SK-N-SH (cell line): ENCODE measurements at regions not wholly inside any gene's neighbourhood (a gene's known extent, or its start where the extent isn't known, plus 50 kb on each side); places are given as distances from the start of the nearest gene placed in this dataset.
"Not testable (repeated sequence)": the region's sequence is repeated elsewhere in the genome, so short reads cannot be mapped to it uniquely, and the experiment has no call there.

Source experiments
- CTCF ChIP-seq: fragments of 200-600 bp; sonication (generic); IDR thresholded peaks from 2 replicates; pipeline ENCODE4 v1.6.1; 2017; ENCODE audit warnings: antibody characterized with exemption, mild to moderate bottlenecking, moderate library complexity
- EP300 ChIP-seq, 2 experiments: IDR thresholded peaks; 2 replicates each; pipeline versions ENCODE4 v1.4.0 to v1.6.1; 2012; ENCODE audit warnings: borderline replicate concordance in 1 of 2, low read depth in 1 of 2, low read length in 1 of 2
- FOSL2 ChIP-seq: IDR thresholded peaks from 2 replicates; pipeline ENCODE4 v1.4.0; 2012; ENCODE audit warnings: low read depth, mild to moderate bottlenecking, moderate library complexity, borderline replicate concordance
- JUND ChIP-seq: IDR thresholded peaks from 2 replicates; pipeline ENCODE4 v1.4.0; 2012
- MAX ChIP-seq: IDR thresholded peaks from 2 replicates; pipeline ENCODE4 v1.4.0; 2012; ENCODE audit warnings: low read depth
- MXI1 ChIP-seq: IDR thresholded peaks from 2 replicates; pipeline ENCODE4 v1.6.1; 2012; ENCODE audit warnings: mild to moderate bottlenecking, low read depth, low read length, improper control_type of control experiment
- NRF1 ChIP-seq: IDR thresholded peaks from 2 replicates; pipeline ENCODE4 v1.6.1; 2012; ENCODE audit warnings: low read depth, mild to moderate bottlenecking, low read length
- POLR2AphosphoS5 ChIP-seq: IDR thresholded peaks from 2 replicates; pipeline ENCODE4 v1.6.1; 2012; ENCODE audit warnings: low read depth, low read length
- RAD21 ChIP-seq: IDR thresholded peaks from 2 replicates; pipeline ENCODE4 v1.6.1; 2012; ENCODE audit warnings: mild to moderate bottlenecking, low read length
- RCOR1 ChIP-seq: fragments of 150-350 bp; IDR thresholded peaks from 2 replicates; pipeline ENCODE4 v1.6.1; 2017; ENCODE audit warnings: antibody characterized with exemption, low read length
- TAF1 ChIP-seq: IDR thresholded peaks from 2 replicates; pipeline ENCODE4 v1.6.1; 2012; ENCODE audit warnings: low read depth, mild to moderate bottlenecking, low read length, moderate library complexity, borderline replicate concordance
- USF2 ChIP-seq: fragments of 150-350 bp; IDR thresholded peaks from 2 replicates; pipeline ENCODE4 v1.6.1; 2017; ENCODE audit warnings: antibody characterized with exemption, low read length, low read depth, borderline replicate concordance
- YY1 ChIP-seq: IDR thresholded peaks from 2 replicates; pipeline ENCODE4 v1.4.0; 2012; ENCODE audit warnings: low read depth, mild to moderate bottlenecking
- ZBTB33 ChIP-seq: IDR thresholded peaks from 2 replicates; pipeline ENCODE4 v1.4.0; 2012; ENCODE audit warnings: low read depth, borderline replicate concordance

GRCh38 chr14:105625448-105625847, 99.1 kb downstream of the TMEM121 start:
- TF ChIP-seq CTCF; FOSL2; MXI1; POLR2AphosphoS5; USF2; EP300 (IDR thresholded peaks at IDR 0.05; ENCODE audit: borderline replicate concordance in 1 of 2, low read depth in 1 of 2, low read length in 1 of 2); YY1; RAD21; NRF1; MAX; RCOR1; JUND; ZBTB33; TAF1: not testable (repeated sequence)
